ENCODE measurements at regions not wholly inside any gene's neighbourhood (a gene's known extent, or its start where the extent isn't known, plus 50 kb on each side); places are given as distances from the start of the nearest gene placed in this dataset.

- Histone ChIP-seq H3K9me3 (ENCODE audit: low read length) (peaks cover 8% of the 10 kb centered on the region; the same call in 1 of the 2 replicates), H3K79me2 (ENCODE audit: insufficient read depth, low read depth, low read length) (no peaks in the 10 kb centered on the region), H3K4me1 (ENCODE audit: insufficient read depth, low read length, poor library complexity, severe bottlenecking) (peaks cover 19% of the 10 kb centered on the region), H3K27ac (ENCODE audit: low read depth, low read length, poor library complexity, severe bottlenecking) (no peak overlapping the region), H3K9me2 (ENCODE audit: insufficient read depth, low read length) (no peaks in the 10 kb centered on the region; the same call in 1 of the 2 replicates), H3K36me3 (ENCODE audit: insufficient read depth, low read length) (no peaks in the 10 kb centered on the region; the same call in 1 of the 2 replicates), H3K4me2 (ENCODE audit: low read length) (no peak overlapping the region), H4K20me1 (ENCODE audit: insufficient read depth, low read length) (no peaks in the 10 kb centered on the region), H2AFZ (ENCODE audit: low read length) (0 out of 2 replicates have a peak overlapping the region, but pooled peaks have one; percentile 21), H3K4me3 (ENCODE audit: low read depth, low read length, poor library complexity, severe bottlenecking) (no peak overlapping the region)
- intact Hi-C loops (cut with micrococcal nuclease; ENCODE audit: unreplicated experiment): no loop called here
- ChIA-PET CTCF (ENCODE audit: unreplicated experiment) (no interaction called here), POLR2A (no interaction called here)
- DNase-seq (ENCODE audit: low spot score): no peak
- no peak for TF ChIP-seq CTCF (conservative IDR thresholded peaks at IDR 0.05; ENCODE audit: low read length)
- no peak for TF ChIP-seq EZH2phosphoT487 (IDR thresholded peaks at IDR 0.05; ENCODE audit: borderline replicate concordance, low read depth, low read length)
- no TSS peak for BruUV-seq (replicated peaks)
These were observed 74.5 kb upstream of the COL24A1 start for GRCh38 chr1:86231076-86231475.

- Histone ChIP-seq H3K36me3 (ENCODE audit: insufficient read depth, low read length) (no peaks in the 10 kb centered on the region), H3K4me2 (ENCODE audit: low read length) (no peak overlapping the region), H3K9me3 (ENCODE audit: low read length) (no peaks in the 10 kb centered on the region), H3K4me3 (ENCODE audit: low read depth, low read length, poor library complexity, severe bottlenecking) (no peak overlapping the region), H3K79me2 (ENCODE audit: insufficient read depth, low read depth, low read length) (no peaks in the 10 kb centered on the region), H3K4me1 (ENCODE audit: insufficient read depth, low read length, poor library complexity, severe bottlenecking) (peaks cover 24% of the 10 kb centered on the region), H3K9me2 (ENCODE audit: insufficient read depth, low read length) (no peaks in the 10 kb centered on the region; the same call in 1 of the 2 replicates), H3K27ac (ENCODE audit: low read depth, low read length, poor library complexity, severe bottlenecking) (no peak overlapping the region), H2AFZ (ENCODE audit: low read length) (no peak overlapping the region), H4K20me1 (ENCODE audit: insufficient read depth, low read length) (no peaks in the 10 kb centered on the region)
- DNase-seq (ENCODE audit: low spot score): no peak
- ChIA-PET CTCF (ENCODE audit: unreplicated experiment) (no interaction called here), POLR2A (interaction anchor here (0.6 to 1.0 kb wide), 4 partner anchors 10 to 151 kb away, joined by 3 read pairs; no protein-coding TSS in a partner anchor)
- no TSS peak for BruUV-seq (replicated peaks)
- intact Hi-C loops (cut with micrococcal nuclease; ENCODE audit: unreplicated experiment): no loop called here
- TF ChIP-seq EZH2phosphoT487 (IDR thresholded peaks at IDR 0.05; ENCODE audit: borderline replicate concordance, low read depth, low read length) (no peak), CTCF (conservative IDR thresholded peaks at IDR 0.05; ENCODE audit: low read length) (no peak)
These were observed 72.9 kb upstream of the COL24A1 start for GRCh38 chr1:86229405-86229975.

GRCh38 chr1:86228546-86228945, 72.0 kb upstream of the COL24A1 start:
- H3K4me2 ChIP-seq (ENCODE audit: low read length): no peak overlapping the region
- no peak for TF ChIP-seq CTCF (conservative IDR thresholded peaks at IDR 0.05; ENCODE audit: low read length)
- TF ChIP-seq EZH2phosphoT487 (IDR thresholded peaks at IDR 0.05; ENCODE audit: borderline replicate concordance, low read depth, low read length): no peak
- DNase-seq (ENCODE audit: low spot score): no peak
- no peaks in the 10 kb centered on the region for H3K9me3 ChIP-seq (ENCODE audit: low read length)
- H3K9me2 ChIP-seq (ENCODE audit: insufficient read depth, low read length): no peaks in the 10 kb centered on the region; the same call in 1 of the 2 replicates
- intact Hi-C loops (cut with micrococcal nuclease; ENCODE audit: unreplicated experiment): no loop called here
- no peak overlapping the region for H2AFZ ChIP-seq (ENCODE audit: low read length)
- H3K4me3 ChIP-seq (ENCODE audit: low read depth, low read length, poor library complexity, severe bottlenecking): no peak overlapping the region
- POLR2A ChIA-PET: interaction anchor here (0.6 to 1.0 kb wide), 2 partner anchors 9 to 96 kb away, joined by 3 read pairs; no protein-coding TSS in a partner anchor
- peaks cover 18% of the 10 kb centered on the region for H3K4me1 ChIP-seq (ENCODE audit: insufficient read depth, low read length, poor library complexity, severe bottlenecking)
- no TSS peak for BruUV-seq (replicated peaks)
- no peaks in the 10 kb centered on the region for H4K20me1 ChIP-seq (ENCODE audit: insufficient read depth, low read length)
- H3K79me2 ChIP-seq (ENCODE audit: insufficient read depth, low read depth, low read length): no peaks in the 10 kb centered on the region
- CTCF ChIA-PET (ENCODE audit: unreplicated experiment): no interaction called here
- H3K27ac ChIP-seq (ENCODE audit: low read depth, low read length, poor library complexity, severe bottlenecking): no peak overlapping the region
- H3K36me3 ChIP-seq (ENCODE audit: insufficient read depth, low read length): no peaks in the 10 kb centered on the region

Data from OCI-LY7 (cell line).